ENCODE measurements at regions not wholly inside any gene's neighbourhood (a gene's known extent, or its start where the extent isn't known, plus 50 kb on each side); places are given as distances from the start of the nearest gene placed in this dataset.

GRCh38 chr6:41429506-41430504, 94.4 kb downstream of the NCR2 start:
- DNase-seq (ENCODE audit: low spot score), result no peak

- no peak for DNase-seq (ENCODE audit: low spot score)
These were observed 95.5 kb downstream of the NCR2 start for GRCh38 chr6:41430875-41431274.

- DNase-seq (ENCODE audit: low spot score), result no peak
These were observed 96.9 kb downstream of the NCR2 start for GRCh38 chr6:41432280-41432679.

- DNase-seq (ENCODE audit: low spot score), result no peak
These were observed 99.5 kb downstream of the NCR2 start for GRCh38 chr6:41434803-41435481.

GRCh38 chr6:41437604-41438003, 102.2 kb downstream of the NCR2 start:
- no peak for DNase-seq (ENCODE audit: low spot score)

- DNase-seq (ENCODE audit: low spot score), result no peak
These were observed 103.3 kb downstream of the NCR2 start for GRCh38 chr6:41438746-41439145.

- DNase-seq (ENCODE audit: low spot score), result no peak
These were observed 104.4 kb downstream of the NCR2 start for GRCh38 chr6:41439524-41440418.

- no peak for DNase-seq (ENCODE audit: low spot score)
These were observed 105.2 kb upstream of the FOXP4 start for GRCh38 chr6:41440958-41441357.

- no peak for DNase-seq (ENCODE audit: low spot score)
These were observed 104.4 kb upstream of the FOXP4 start for GRCh38 chr6:41441598-41442351.

GRCh38 chr6:41442352-41442672, 103.9 kb upstream of the FOXP4 start:
- no peak for DNase-seq (ENCODE audit: low spot score)

GRCh38 chr6:41442800-41443501, 103.2 kb upstream of the FOXP4 start:
- DNase-seq (ENCODE audit: low spot score), result no peak

GRCh38 chr6:41443616-41444525, 102.3 kb upstream of the FOXP4 start:
- no peak for DNase-seq (ENCODE audit: low spot score)

GRCh38 chr6:41445261-41445660, 100.9 kb upstream of the FOXP4 start:
- DNase-seq (ENCODE audit: low spot score), result no peak

GRCh38 chr6:41446132-41446531, 100.0 kb upstream of the FOXP4 start:
- DNase-seq (ENCODE audit: low spot score), result no peak

- DNase-seq (ENCODE audit: low spot score), result no peak
These were observed 99.2 kb upstream of the FOXP4 start for GRCh38 chr6:41446907-41447545.

- DNase-seq (ENCODE audit: low spot score), result no peak
These were observed 97.9 kb upstream of the FOXP4 start for GRCh38 chr6:41448256-41448655.

GRCh38 chr6:41449399-41450245, 96.6 kb upstream of the FOXP4 start:
- peak; percentile 27 for DNase-seq (ENCODE audit: low spot score)

- no peak for DNase-seq (ENCODE audit: low spot score)
These were observed 95.6 kb upstream of the FOXP4 start for GRCh38 chr6:41450581-41450980.
